22Rv1 (cell line): ENCODE measurements at regions not wholly inside any gene's neighbourhood (a gene's known extent, or its start where the extent isn't known, plus 50 kb on each side); places are given as distances from the start of the nearest gene placed in this dataset.
"Not testable (repeated sequence)": the region's sequence is repeated elsewhere in the genome, so short reads cannot be mapped to it uniquely, and the experiment has no call there.

Experiments used
- CTCF ChIP-seq: fragments of 450-650 bp; IDR thresholded peaks from 2 replicates; pipeline ENCODE4 v1.5.1; 2017; ENCODE audit warnings: mild to moderate bottlenecking
- ZFX ChIP-seq: fragments of 450-650 bp; IDR thresholded peaks from 2 replicates; pipeline ENCODE4 v1.6.1; 2017; ENCODE audit warnings: antibody characterized with exemption, borderline replicate concordance

- not testable (repeated sequence) for TF ChIP-seq CTCF, ZFX
These were observed 286.3 kb upstream of the DPP6 start for GRCh38 chr7:153765869-153766268.
